Uterus (tissue), 2 donors: ENCODE measurements at regions not wholly inside any gene's neighbourhood (a gene's known extent, or its start where the extent isn't known, plus 50 kb on each side); places are given as distances from the start of the nearest gene placed in this dataset.

Experiments
- POLR2A ChIP-seq, 2 donors: fragments of 450-650 bp; IDR thresholded peaks; one replicate each; pipeline ENCODE4 v1.6.1; 2016; ENCODE audit warnings: antibody characterized with exemption in 2 of 2, mild to moderate bottlenecking in 1 of 2, moderate library complexity in 1 of 2
- TF ChIP-seq, protein P1 (sequence below), 4 experiments: fragments of 200-600 bp in 2 of 4; fragments of 450-650 bp in 2 of 4; sonication (generic) in 2 of 4; IDR thresholded peaks; one replicate each; pipeline ENCODE4 v1.5.1; 2016 to 2019; ENCODE audit warnings: antibody characterized with exemption in 4 of 4, mild to moderate bottlenecking in 2 of 4, moderate library complexity in 1 of 4

DNA sequence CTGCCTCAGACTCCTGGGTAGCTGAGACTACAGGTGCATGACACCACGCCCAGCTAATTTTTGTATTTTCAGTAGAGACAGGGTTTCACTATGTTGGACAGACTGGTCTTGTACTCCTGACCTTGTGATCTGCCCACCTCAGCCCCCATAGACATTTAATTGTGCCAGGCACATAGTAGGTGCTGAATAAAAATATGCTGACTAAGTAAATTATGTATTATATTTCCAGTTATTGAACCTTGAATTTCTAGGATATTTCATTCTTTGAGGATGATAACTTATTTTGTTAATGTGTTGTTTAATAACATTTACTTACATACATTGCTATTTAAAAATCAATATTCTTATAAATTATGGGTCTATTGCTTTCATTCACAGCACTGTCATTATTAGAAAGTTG is 190.4 kb upstream of the LRRTM4 start:
- TF ChIP-seq POLR2A (IDR thresholded peaks at IDR 0.05): no peak
- TF ChIP-seq, protein P1, sequence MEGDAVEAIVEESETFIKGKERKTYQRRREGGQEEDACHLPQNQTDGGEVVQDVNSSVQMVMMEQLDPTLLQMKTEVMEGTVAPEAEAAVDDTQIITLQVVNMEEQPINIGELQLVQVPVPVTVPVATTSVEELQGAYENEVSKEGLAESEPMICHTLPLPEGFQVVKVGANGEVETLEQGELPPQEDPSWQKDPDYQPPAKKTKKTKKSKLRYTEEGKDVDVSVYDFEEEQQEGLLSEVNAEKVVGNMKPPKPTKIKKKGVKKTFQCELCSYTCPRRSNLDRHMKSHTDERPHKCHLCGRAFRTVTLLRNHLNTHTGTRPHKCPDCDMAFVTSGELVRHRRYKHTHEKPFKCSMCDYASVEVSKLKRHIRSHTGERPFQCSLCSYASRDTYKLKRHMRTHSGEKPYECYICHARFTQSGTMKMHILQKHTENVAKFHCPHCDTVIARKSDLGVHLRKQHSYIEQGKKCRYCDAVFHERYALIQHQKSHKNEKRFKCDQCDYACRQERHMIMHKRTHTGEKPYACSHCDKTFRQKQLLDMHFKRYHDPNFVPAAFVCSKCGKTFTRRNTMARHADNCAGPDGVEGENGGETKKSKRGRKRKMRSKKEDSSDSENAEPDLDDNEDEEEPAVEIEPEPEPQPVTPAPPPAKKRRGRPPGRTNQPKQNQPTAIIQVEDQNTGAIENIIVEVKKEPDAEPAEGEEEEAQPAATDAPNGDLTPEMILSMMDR (IDR thresholded peaks at IDR 0.05): no peak
